HEK293T (cell line): ENCODE measurements at regions not wholly inside any gene's neighbourhood (a gene's known extent, or its start where the extent isn't known, plus 50 kb on each side); places are given as distances from the start of the nearest gene placed in this dataset.

Experiments
- BHLHE40 ChIP-seq: fragments of 450-650 bp; IDR thresholded peaks from 2 replicates; pipeline ENCODE4 v1.6.1; 2016; ENCODE audit warnings: mild to moderate bottlenecking, moderate library complexity, borderline replicate concordance
- ELF4 ChIP-seq: fragments of 450-650 bp; IDR thresholded peaks from 2 replicates; pipeline ENCODE4 v1.6.1; 2017; ENCODE audit warnings: antibody characterized with exemption
- FOXK2 ChIP-seq: fragments of 450-650 bp; IDR thresholded peaks from 2 replicates; pipeline ENCODE4 v1.6.1; 2016; ENCODE audit warnings: mild to moderate bottlenecking
- FOXM1 ChIP-seq: fragments of 450-650 bp; IDR thresholded peaks from 2 replicates; pipeline ENCODE4 v1.6.1; 2017; ENCODE audit warnings: mild to moderate bottlenecking, borderline replicate concordance
- HDGF ChIP-seq: fragments of 450-650 bp; IDR thresholded peaks from 2 replicates; pipeline ENCODE4 v1.6.1; 2017; ENCODE audit warnings: antibody characterized with exemption, borderline replicate concordance
- PKNOX1 ChIP-seq: fragments of 450-650 bp; IDR thresholded peaks from 2 replicates; pipeline ENCODE4 v1.6.1; 2016
- SP1 ChIP-seq: fragments of 450-650 bp; IDR thresholded peaks from 2 replicates; pipeline ENCODE4 v1.6.1; 2017
- SUZ12 ChIP-seq: fragments of 450-650 bp; IDR thresholded peaks from 2 replicates; pipeline ENCODE4 v1.6.1; 2016; ENCODE audit warnings: mild to moderate bottlenecking

GRCh38 chr2:239830121-239831000 is 194.8 kb downstream of the NDUFA10 start:
- TF ChIP-seq PKNOX1 (no peak), FOXM1 (no peak), HDGF (no peak), SP1 (no peak), ELF4 (no peak), BHLHE40 (no peak), SUZ12 (no peak), FOXK2 (no peak)
